A172 (cell line): ENCODE measurements at regions not wholly inside any gene's neighbourhood (a gene's known extent, or its start where the extent isn't known, plus 50 kb on each side); places are given as distances from the start of the nearest gene placed in this dataset.
A peak's percentile ranks its signal among the peaks of the same experiment; 100 is the strongest.

ENCODE experiments used
- DNase-seq: peaks from one replicate; pipeline ENCODE4 v3.0.0-alpha.2; 2015; ENCODE audit warnings: low spot score

- no peak for DNase-seq
These were observed 766.4 kb upstream of the CITED2 start for GRCh38 chr6:140140891-140141290.

GRCh38 chr6:140138311-140139010 lies 764.0 kb upstream of the CITED2 start:
- no peak for DNase-seq

GRCh38 chr6:140134224-140134623 lies 759.8 kb upstream of the CITED2 start:
- DNase-seq: no peak

GRCh38 chr6:140130074-140130473 lies 755.6 kb upstream of the CITED2 start:
- DNase-seq: no peak

GRCh38 chr6:140124498-140124897 lies 750.0 kb upstream of the CITED2 start:
- DNase-seq: no peak

GRCh38 chr6:140108167-140108566 lies 733.7 kb upstream of the CITED2 start:
- no peak for DNase-seq

GRCh38 chr6:140107216-140107615 lies 732.8 kb upstream of the CITED2 start:
- no peak for DNase-seq

GRCh38 chr6:140105857-140106256 lies 731.4 kb upstream of the CITED2 start:
- DNase-seq: peak; percentile 16

GRCh38 chr6:140105241-140105640 lies 730.8 kb upstream of the CITED2 start:
- DNase-seq: no peak

- no peak for DNase-seq
These were observed 727.4 kb upstream of the CITED2 start for GRCh38 chr6:140101818-140102217.

GRCh38 chr6:140101367-140101766 lies 726.9 kb upstream of the CITED2 start:
- no peak for DNase-seq

GRCh38 chr6:140095532-140095931 lies 721.1 kb upstream of the CITED2 start:
- no peak for DNase-seq

- DNase-seq: no peak
These were observed 717.4 kb upstream of the CITED2 start for GRCh38 chr6:140091895-140092294.

GRCh38 chr6:140090871-140091270 lies 716.4 kb upstream of the CITED2 start:
- DNase-seq: no peak

GRCh38 chr6:140083375-140083774 lies 708.9 kb upstream of the CITED2 start:
- no peak for DNase-seq

GRCh38 chr6:140082867-140083297 lies 708.4 kb upstream of the CITED2 start:
- peak; percentile 25 for DNase-seq

GRCh38 chr6:140079328-140079727 lies 704.9 kb upstream of the CITED2 start:
- DNase-seq: peak; percentile 59

- DNase-seq: peak; percentile 83
These were observed 704.2 kb upstream of the CITED2 start for GRCh38 chr6:140078561-140079125.

GRCh38 chr6:140077827-140078560 lies 703.5 kb upstream of the CITED2 start:
- no peak for DNase-seq

- no peak for DNase-seq
These were observed 701.7 kb upstream of the CITED2 start for GRCh38 chr6:140076105-140076504.

- DNase-seq: no peak
These were observed 699.0 kb upstream of the CITED2 start for GRCh38 chr6:140073456-140073855.

- DNase-seq: peak; percentile 81
These were observed 697.2 kb upstream of the CITED2 start for GRCh38 chr6:140071601-140072062.
